H9 (cell line): ENCODE measurements at regions not wholly inside any gene's neighbourhood (a gene's known extent, or its start where the extent isn't known, plus 50 kb on each side); places are given as distances from the start of the nearest gene placed in this dataset.

ENCODE experiments used
- DNase-seq: peaks from one replicate; pipeline ENCODE4 v3.0.0-alpha.2; 2017
- H2AFZ ChIP-seq: one replicate; pipeline ENCODE4 v1.6.1; 2013; ENCODE audit warnings: mild to moderate bottlenecking, low read length, control low read depth, moderate library complexity
- H2AK5ac ChIP-seq: 2 replicates; pipeline ENCODE4 v1.6.1; 2013; ENCODE audit warnings: low read length, control low read depth, mixed read lengths; ENCODE audit not compliant: insufficient read length
- H2BK120ac ChIP-seq: one replicate; pipeline ENCODE4 v1.6.1; 2013; ENCODE audit warnings: low read depth, mild to moderate bottlenecking, low read length, control low read depth, inconsistent platforms; ENCODE audit not compliant: poor library complexity, severe bottlenecking
- H2BK12ac ChIP-seq: 2 replicates; pipeline ENCODE4 v1.6.1; 2013; ENCODE audit warnings: low read length, control low read depth, mixed read lengths, low read depth; ENCODE audit not compliant: insufficient read length
- H2BK15ac ChIP-seq: 2 replicates; pipeline ENCODE4 v1.6.1; 2013; ENCODE audit warnings: low read depth, low read length, control low read depth
- H2BK20ac ChIP-seq: one replicate; pipeline ENCODE4 v1.6.1; 2013; ENCODE audit warnings: low read depth, mild to moderate bottlenecking, low read length, control low read depth, inconsistent platforms; ENCODE audit not compliant: poor library complexity, severe bottlenecking
- H2BK5ac ChIP-seq: 2 replicates; pipeline ENCODE4 v1.6.1; 2013; ENCODE audit warnings: low read length, control low read depth, mixed read lengths; ENCODE audit not compliant: insufficient read length
- H3K14ac ChIP-seq: 2 replicates; pipeline ENCODE4 v1.6.1; 2013; ENCODE audit warnings: low read length, control low read depth; ENCODE audit not compliant: insufficient read depth
- H3K18ac ChIP-seq: 2 replicates; pipeline ENCODE4 v1.6.1; 2013; ENCODE audit warnings: low read depth, mild to moderate bottlenecking, mixed read lengths, low read length, control low read depth; ENCODE audit not compliant: insufficient read length
- H3K23ac ChIP-seq: 2 replicates; pipeline ENCODE4 v1.6.1; 2013; ENCODE audit warnings: low read length, control low read depth, mixed read lengths, low read depth; ENCODE audit not compliant: insufficient read length
- H3K23me2 ChIP-seq: 2 replicates; pipeline ENCODE4 v1.6.1; 2013; ENCODE audit warnings: low read depth, mild to moderate bottlenecking, mixed read lengths, low read length, control low read depth; ENCODE audit not compliant: insufficient read length, poor library complexity, severe bottlenecking
- H3K27ac ChIP-seq: 2 replicates; pipeline ENCODE4 v1.5.1; 2013; ENCODE audit warnings: low read length, control low read depth, mixed read lengths, low read depth; ENCODE audit not compliant: insufficient read length
- H3K27me3 ChIP-seq: 2 replicates; pipeline ENCODE4 v1.6.1; 2013; ENCODE audit warnings: low read length, control low read depth, inconsistent platforms; ENCODE audit not compliant: insufficient read depth
- H3K4ac ChIP-seq: 2 replicates; pipeline ENCODE4 v1.6.1; 2013; ENCODE audit warnings: low read depth, mild to moderate bottlenecking, control low read depth, inconsistent platforms, low read length, moderate library complexity
- H3K4me1 ChIP-seq: 2 replicates; pipeline ENCODE4 v1.6.1; 2013; ENCODE audit warnings: low read length, control low read depth, inconsistent platforms; ENCODE audit not compliant: insufficient read depth
- H3K4me2 ChIP-seq: 2 replicates; pipeline ENCODE4 v1.6.1; 2013; ENCODE audit warnings: low read length, control low read depth, mixed read lengths; ENCODE audit not compliant: insufficient read length, insufficient read depth
- H3K56ac ChIP-seq: 2 replicates; pipeline ENCODE4 v1.6.1; 2013; ENCODE audit warnings: low read depth, mild to moderate bottlenecking, mixed read lengths, low read length, control low read depth; ENCODE audit not compliant: insufficient read length
- H3K79me1 ChIP-seq: 2 replicates; pipeline ENCODE4 v1.6.1; 2013; ENCODE audit warnings: low read depth, mild to moderate bottlenecking, moderate library complexity, low read length, control low read depth, inconsistent platforms; ENCODE audit not compliant: insufficient read depth, poor library complexity, severe bottlenecking
- H3K79me2 ChIP-seq: 2 replicates; pipeline ENCODE4 v1.6.1; 2013; ENCODE audit warnings: low read length, control low read depth, inconsistent platforms; ENCODE audit not compliant: insufficient read depth
- H3K9ac ChIP-seq: 2 replicates; pipeline ENCODE4 v1.6.1; 2013; ENCODE audit warnings: low read length, control low read depth, mixed read lengths; ENCODE audit not compliant: insufficient read length; ENCODE audit errors: extremely low read depth
- H3K9me3 ChIP-seq: one replicate; pipeline ENCODE4 v1.6.1; 2013; ENCODE audit warnings: low read depth, low read length, inconsistent platforms; ENCODE audit not compliant: control insufficient read depth
- H3T11ph ChIP-seq: one replicate; pipeline ENCODE4 v1.6.1; 2013; ENCODE audit warnings: mild to moderate bottlenecking, low read length, control low read depth, inconsistent platforms
- H4K20me1 ChIP-seq: one replicate; pipeline ENCODE4 v1.6.1; 2013; ENCODE audit not compliant: control insufficient read depth, insufficient read length, insufficient read depth
- H4K5ac ChIP-seq: 2 replicates; pipeline ENCODE4 v1.6.1; 2013; ENCODE audit warnings: low read depth, mild to moderate bottlenecking, mixed read lengths, low read length, control low read depth; ENCODE audit not compliant: insufficient read length
- H4K8ac ChIP-seq: replicated peaks from 2 replicates; pipeline ENCODE4 v1.6.1; 2013; ENCODE audit warnings: low read length, control low read depth, mixed read lengths, low read depth; ENCODE audit not compliant: insufficient read length
- H4K91ac ChIP-seq: 2 replicates; pipeline ENCODE4 v1.6.1; 2013; ENCODE audit warnings: low read depth, mild to moderate bottlenecking, moderate library complexity, mixed read lengths, low read length, control low read depth; ENCODE audit not compliant: insufficient read length
- H3K27ac Mint-ChIP-seq, 3 experiments: 2 replicates in 2 of 3; 3 replicates in 1 of 3; pipeline ENCODE4 v1.8.0; 2020 to 2021; ENCODE audit warnings: mixed read lengths in 3 of 3, mild to moderate bottlenecking in 1 of 3, moderate library complexity in 1 of 3
- H3K27me3 Mint-ChIP-seq: 2 replicates; pipeline ENCODE4 v1.8.0; 2021; ENCODE audit warnings: low read depth, mild to moderate bottlenecking, moderate library complexity, mixed read lengths
- H3K36me3 Mint-ChIP-seq, 3 experiments: 2 replicates in 2 of 3; 3 replicates in 1 of 3; pipeline ENCODE4 v1.8.0; 2020 to 2021; ENCODE audit warnings: low read depth in 3 of 3, mixed read lengths in 3 of 3; ENCODE audit not compliant: insufficient read depth in 1 of 3
- H3K4me1 Mint-ChIP-seq, 2 experiments: 2 replicates each; pipeline ENCODE4 v1.8.0; 2020; ENCODE audit warnings: mixed read lengths in 2 of 2
- H3K4me3 Mint-ChIP-seq, 2 experiments: 2 replicates in 1 of 2; 3 replicates in 1 of 2; pipeline ENCODE4 v1.8.0; 2020 to 2021; ENCODE audit warnings: mild to moderate bottlenecking in 2 of 2, mixed read lengths in 2 of 2, moderate library complexity in 1 of 2
- H3K9me3 Mint-ChIP-seq, 2 experiments: 2 replicates in 1 of 2; 3 replicates in 1 of 2; pipeline ENCODE4 v1.8.0; 2020; ENCODE audit warnings: mild to moderate bottlenecking in 2 of 2, mixed read lengths in 2 of 2, moderate library complexity in 1 of 2
- WGBS: extraction: QIAGEN DNeasy Blood & Tissue Kit; methylation state at CpG from one replicate; pipeline ENCODE4 v1.1.7; 2013; ENCODE audit warnings: missing lambda C conversion rate, low lambda C conversion rate, mixed read lengths; ENCODE audit not compliant: insufficient read length; ENCODE audit errors: extremely low coverage; 5-methylcytosine and 5-hydroxymethylcytosine counted together
- TF ChIP-seq, protein P1 (sequence below): fragments of 200-600 bp; sonication (generic); conservative IDR thresholded peaks from 3 replicates; pipeline ENCODE4 v1.8.0; 2021; ENCODE audit warnings: antibody characterized with exemption, mild to moderate bottlenecking

DNA sequence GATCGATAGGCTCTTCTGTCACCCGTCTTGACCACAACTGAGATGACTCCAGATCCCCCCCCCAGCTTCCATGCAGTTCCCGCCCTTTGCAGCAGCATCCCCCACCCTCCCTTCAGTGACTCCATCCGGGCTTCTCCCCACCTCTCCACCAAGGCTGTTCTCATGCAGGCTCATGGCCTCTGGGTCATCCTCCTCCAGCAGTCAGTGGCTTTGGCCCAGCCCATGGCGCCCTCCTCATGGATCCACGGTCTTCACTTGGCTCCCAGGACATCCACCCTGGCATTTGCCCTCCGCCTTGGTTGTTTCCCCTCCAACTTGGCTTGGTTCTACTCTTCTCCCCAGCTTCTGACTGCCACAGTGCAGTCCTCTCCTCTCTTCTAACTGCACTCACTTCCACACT, 96.7 kb upstream of the RUFY1 start:
- Mint-ChIP-seq H3K4me3 (no peak overlapping the region; a peak in 1 of 5 replicates), H3K4me1 (no peaks in the 10 kb centered on the region), H3K36me3 (peaks cover 0 to 6% (median 6%) of the 10 kb centered on the region in 3 experiments; a peak in 3 of 7 replicates), H3K9me3 (peaks cover 33 to 48% of the 10 kb centered on the region in 2 experiments), H3K27me3 (peaks cover 17% of the 10 kb centered on the region), H3K27ac (no peak overlapping the region)
- no peak for DNase-seq
- H4K8ac ChIP-seq, result no peak overlapping the region
- H3K9me3 ChIP-seq, result no peaks in the 10 kb centered on the region
- no peak overlapping the region for H2AK5ac ChIP-seq
- H2BK15ac ChIP-seq, result no peak overlapping the region
- no peak overlapping the region; the same call in 1 of the 2 replicates for H3K14ac ChIP-seq
- H2BK20ac ChIP-seq, result no peak overlapping the region
- no peak overlapping the region for H3T11ph ChIP-seq
- H3K4me2 ChIP-seq, result no peak overlapping the region
- no peak overlapping the region for H4K5ac ChIP-seq
- no peak overlapping the region for H2BK12ac ChIP-seq
- no peak overlapping the region for H3K27ac ChIP-seq
- H2AFZ ChIP-seq, result no peak overlapping the region
- H4K91ac ChIP-seq, result no peak overlapping the region
- H3K79me2 ChIP-seq, result no peaks in the 10 kb centered on the region
- H3K27me3 ChIP-seq, result no peaks in the 10 kb centered on the region
- TF ChIP-seq, protein P1, sequence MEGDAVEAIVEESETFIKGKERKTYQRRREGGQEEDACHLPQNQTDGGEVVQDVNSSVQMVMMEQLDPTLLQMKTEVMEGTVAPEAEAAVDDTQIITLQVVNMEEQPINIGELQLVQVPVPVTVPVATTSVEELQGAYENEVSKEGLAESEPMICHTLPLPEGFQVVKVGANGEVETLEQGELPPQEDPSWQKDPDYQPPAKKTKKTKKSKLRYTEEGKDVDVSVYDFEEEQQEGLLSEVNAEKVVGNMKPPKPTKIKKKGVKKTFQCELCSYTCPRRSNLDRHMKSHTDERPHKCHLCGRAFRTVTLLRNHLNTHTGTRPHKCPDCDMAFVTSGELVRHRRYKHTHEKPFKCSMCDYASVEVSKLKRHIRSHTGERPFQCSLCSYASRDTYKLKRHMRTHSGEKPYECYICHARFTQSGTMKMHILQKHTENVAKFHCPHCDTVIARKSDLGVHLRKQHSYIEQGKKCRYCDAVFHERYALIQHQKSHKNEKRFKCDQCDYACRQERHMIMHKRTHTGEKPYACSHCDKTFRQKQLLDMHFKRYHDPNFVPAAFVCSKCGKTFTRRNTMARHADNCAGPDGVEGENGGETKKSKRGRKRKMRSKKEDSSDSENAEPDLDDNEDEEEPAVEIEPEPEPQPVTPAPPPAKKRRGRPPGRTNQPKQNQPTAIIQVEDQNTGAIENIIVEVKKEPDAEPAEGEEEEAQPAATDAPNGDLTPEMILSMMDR, result no peak
- H3K79me1 ChIP-seq, result no peaks in the 10 kb centered on the region
- H4K20me1 ChIP-seq, result no peaks in the 10 kb centered on the region
- H3K18ac ChIP-seq, result no peak overlapping the region
- WGBS, result no CpG with 5 or more reads among the region's 7 CpGs
- H3K4ac ChIP-seq, result no peak overlapping the region
- no peak overlapping the region for H3K9ac ChIP-seq
- H3K23me2 ChIP-seq, result no peaks in the 10 kb centered on the region
- no peak overlapping the region for H2BK120ac ChIP-seq
- H3K56ac ChIP-seq, result no peak overlapping the region
- no peak overlapping the region for H2BK5ac ChIP-seq
- no peaks in the 10 kb centered on the region for H3K4me1 ChIP-seq
- no peak overlapping the region for H3K23ac ChIP-seq
